A549 (cell line): ENCODE measurements at regions not wholly inside any gene's neighbourhood (a gene's known extent, or its start where the extent isn't known, plus 50 kb on each side); places are given as distances from the start of the nearest gene placed in this dataset.

Experiments used
- CEBPB ChIP-seq, 2 experiments: fragments of >200 bp in 1 of 2; sonication (Bioruptor Twin) in 1 of 2; formaldehyde crosslinking in 1 of 2; IDR thresholded peaks; 2 replicates each; pipeline ENCODE4 v1.6.1; 2012 to 2016
- CTCF ChIP-seq: fragments of >200 bp; sonication (Bioruptor Twin); formaldehyde crosslinking; IDR thresholded peaks from 3 replicates; pipeline ENCODE4 v1.5.1; 2016
- FOSL2 ChIP-seq, 2 experiments: fragments of 450-650 bp in 1 of 2; fragments of >200 bp in 1 of 2; sonication (Bioruptor Twin) in 1 of 2; formaldehyde crosslinking; IDR thresholded peaks; 2 replicates each; pipeline versions ENCODE4 v1.5.0 to v1.6.1; 2016 to 2020; ENCODE audit warnings: mild to moderate bottlenecking in 1 of 2, moderate library complexity in 1 of 2
- HDAC2 ChIP-seq: fragments of 200-600 bp; sonication (generic); IDR thresholded peaks from 2 replicates; pipeline ENCODE4 v1.6.1; 2016
- MAX ChIP-seq: IDR thresholded peaks from 2 replicates; pipeline ENCODE4 v1.6.1; 2012
- MYC ChIP-seq: IDR thresholded peaks from 2 replicates; pipeline ENCODE4 v1.6.1; 2012; ENCODE audit warnings: mild to moderate bottlenecking, inconsistent platforms, low read length, improper control_type of control experiment, borderline replicate concordance
- POLR2A ChIP-seq: IDR thresholded peaks from 2 replicates; pipeline ENCODE4 v1.6.1; 2012; ENCODE audit warnings: mild to moderate bottlenecking, low read length
- RAD21 ChIP-seq, 2 experiments: fragments of >200 bp in 1 of 2; sonication (Bioruptor Twin) in 1 of 2; formaldehyde crosslinking in 1 of 2; IDR thresholded peaks in 1 of 2; conservative IDR thresholded peaks in 1 of 2; 2 replicates in 1 of 2; 3 replicates in 1 of 2; pipeline ENCODE4 v1.6.1; 2012 to 2018; ENCODE audit warnings: inconsistent platforms in 1 of 2
- RFX5 ChIP-seq: fragments of 450-650 bp; IDR thresholded peaks from 2 replicates; pipeline ENCODE4 v1.7.1; 2014; ENCODE audit warnings: antibody characterized with exemption, mild to moderate bottlenecking, moderate library complexity

GRCh38 chr20:55584307-55584706 lies 421.0 kb downstream of the CBLN4 start:
- TF ChIP-seq POLR2A = no peak
- TF ChIP-seq HDAC2 = no peak
- no peak for TF ChIP-seq FOSL2 (IDR thresholded peaks at IDR 0.05)
- TF ChIP-seq FOSL2 (CRISPR knock-in tag; IDR thresholded peaks at IDR 0.05) = no peak
- TF ChIP-seq MAX = no peak
- no peak for TF ChIP-seq CTCF
- TF ChIP-seq MYC = no peak
- no peak for TF ChIP-seq RFX5
- TF ChIP-seq CEBPB (IDR thresholded peaks at IDR 0.05) = no peak
- no peak for TF ChIP-seq RAD21 (conservative IDR thresholded peaks at IDR 0.05 in 1 of 2, IDR thresholded peaks at IDR 0.05 in 1 of 2)
